ENCODE measurements at regions not wholly inside any gene's neighbourhood (a gene's known extent, or its start where the extent isn't known, plus 50 kb on each side); places are given as distances from the start of the nearest gene placed in this dataset.

DNA sequence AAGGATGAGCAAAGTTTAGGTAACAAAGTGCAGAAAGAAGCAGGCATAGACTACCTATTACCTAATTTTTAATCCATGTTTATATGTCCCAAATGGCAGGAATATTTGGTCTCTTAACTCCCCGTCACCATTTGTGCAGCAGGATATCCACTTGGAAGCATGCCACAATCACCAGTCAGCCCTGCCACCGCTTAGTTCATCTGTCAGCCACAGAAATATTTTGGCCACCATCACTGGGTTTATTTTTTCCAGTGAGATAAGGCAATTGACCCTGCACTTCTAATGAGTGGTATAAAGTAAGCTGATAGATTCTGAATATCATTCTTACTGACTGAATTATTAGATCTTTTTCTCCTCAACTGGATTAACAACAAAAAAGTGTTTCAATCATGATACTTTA is 152.9 kb upstream of the SOX2 start:
- intact Hi-C loops (cut with DNase I; ENCODE audit: low total_unique reads) = no loop called here
- Histone ChIP-seq H3K4me1 (no peaks in the 10 kb centered on the region), H3K4me3 (no peak overlapping the region), H3K36me3 (ENCODE audit: low read depth, missing control alignments) (no peaks in the 10 kb centered on the region), H3K27me3 (no peaks in the 10 kb centered on the region), H3K27ac (no peak overlapping the region), H3K9me3 (no peaks in the 10 kb centered on the region)
- WGBS, 2 donors = 51 to 60% methylated on average over 2 of the region's 2 CpGs
- DNase-seq = no peak
- TF ChIP-seq, protein P1, sequence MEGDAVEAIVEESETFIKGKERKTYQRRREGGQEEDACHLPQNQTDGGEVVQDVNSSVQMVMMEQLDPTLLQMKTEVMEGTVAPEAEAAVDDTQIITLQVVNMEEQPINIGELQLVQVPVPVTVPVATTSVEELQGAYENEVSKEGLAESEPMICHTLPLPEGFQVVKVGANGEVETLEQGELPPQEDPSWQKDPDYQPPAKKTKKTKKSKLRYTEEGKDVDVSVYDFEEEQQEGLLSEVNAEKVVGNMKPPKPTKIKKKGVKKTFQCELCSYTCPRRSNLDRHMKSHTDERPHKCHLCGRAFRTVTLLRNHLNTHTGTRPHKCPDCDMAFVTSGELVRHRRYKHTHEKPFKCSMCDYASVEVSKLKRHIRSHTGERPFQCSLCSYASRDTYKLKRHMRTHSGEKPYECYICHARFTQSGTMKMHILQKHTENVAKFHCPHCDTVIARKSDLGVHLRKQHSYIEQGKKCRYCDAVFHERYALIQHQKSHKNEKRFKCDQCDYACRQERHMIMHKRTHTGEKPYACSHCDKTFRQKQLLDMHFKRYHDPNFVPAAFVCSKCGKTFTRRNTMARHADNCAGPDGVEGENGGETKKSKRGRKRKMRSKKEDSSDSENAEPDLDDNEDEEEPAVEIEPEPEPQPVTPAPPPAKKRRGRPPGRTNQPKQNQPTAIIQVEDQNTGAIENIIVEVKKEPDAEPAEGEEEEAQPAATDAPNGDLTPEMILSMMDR (IDR thresholded peaks at IDR 0.05) = no peak
- no peak for TF ChIP-seq POLR2A (IDR thresholded peaks at IDR 0.05)

DNA sequence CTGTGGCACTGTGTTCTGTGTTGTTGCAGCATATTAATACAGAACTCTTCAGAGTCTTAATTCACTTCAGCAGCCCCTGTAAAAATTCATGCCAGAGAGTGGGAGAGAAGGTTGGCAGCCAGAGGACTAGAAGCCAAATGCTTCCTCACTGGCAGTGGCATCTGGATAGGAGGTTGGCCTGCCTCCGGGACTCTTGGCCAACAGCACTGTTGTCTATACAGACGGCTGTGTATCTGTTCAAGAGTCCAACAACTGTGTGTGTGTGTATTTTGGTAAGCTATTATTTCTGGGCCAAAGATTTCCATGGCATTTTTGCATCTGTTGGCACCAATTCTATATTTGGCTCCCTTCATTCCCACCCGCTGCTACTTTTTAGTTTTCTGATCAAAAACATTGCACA is 156.0 kb upstream of the SOX2 start:
- intact Hi-C loops (cut with DNase I; ENCODE audit: low total_unique reads) = no loop called here
- Histone ChIP-seq H3K4me1 (no peaks in the 10 kb centered on the region), H3K36me3 (ENCODE audit: low read depth, missing control alignments) (no peaks in the 10 kb centered on the region), H3K4me3 (no peak overlapping the region), H3K27ac (no peak overlapping the region), H3K27me3 (no peaks in the 10 kb centered on the region), H3K9me3 (no peaks in the 10 kb centered on the region)
- no peak for TF ChIP-seq POLR2A (IDR thresholded peaks at IDR 0.05)
- WGBS, 2 donors = 78 to 87% methylated on average over 3 of the region's 3 CpGs
- DNase-seq = no peak

DNA sequence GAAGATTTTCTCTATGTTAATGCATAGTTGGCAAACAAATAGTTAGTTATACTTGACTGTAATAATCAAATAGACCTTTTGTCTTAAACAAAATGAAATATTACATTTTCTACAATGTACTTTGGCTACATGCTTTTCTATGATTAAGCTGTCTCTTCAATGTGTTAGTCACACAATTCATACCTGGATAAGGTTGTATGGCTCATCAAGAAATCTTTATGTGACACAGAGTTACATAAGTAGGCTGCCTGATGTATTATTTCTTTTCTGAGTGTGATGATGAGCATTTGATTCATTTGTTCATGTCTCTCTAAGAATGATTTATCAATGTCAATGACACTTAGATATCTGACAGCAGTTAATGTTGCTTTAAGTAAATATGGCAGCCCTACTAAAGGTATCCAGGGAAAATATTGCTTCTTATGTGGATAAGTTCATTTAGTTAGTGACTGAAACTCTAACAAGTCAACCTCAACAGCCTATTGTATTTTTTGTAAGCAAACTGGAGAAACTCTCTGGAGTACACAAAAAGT is 157.4 kb upstream of the SOX2 start:
- TF ChIP-seq, protein P1 (IDR thresholded peaks at IDR 0.05) = no peak
- TF ChIP-seq POLR2A (IDR thresholded peaks at IDR 0.05) = no peak
- no peaks in the 10 kb centered on the region for H3K27me3 ChIP-seq
- H3K4me1 ChIP-seq = no peaks in the 10 kb centered on the region
- intact Hi-C loops (cut with DNase I; ENCODE audit: low total_unique reads) = no loop called here
- no peaks in the 10 kb centered on the region for H3K9me3 ChIP-seq
- no peaks in the 10 kb centered on the region for H3K36me3 ChIP-seq (ENCODE audit: low read depth, missing control alignments)
- no peak overlapping the region for H3K27ac ChIP-seq
- no peak overlapping the region for H3K4me3 ChIP-seq
- DNase-seq = no peak

DNA sequence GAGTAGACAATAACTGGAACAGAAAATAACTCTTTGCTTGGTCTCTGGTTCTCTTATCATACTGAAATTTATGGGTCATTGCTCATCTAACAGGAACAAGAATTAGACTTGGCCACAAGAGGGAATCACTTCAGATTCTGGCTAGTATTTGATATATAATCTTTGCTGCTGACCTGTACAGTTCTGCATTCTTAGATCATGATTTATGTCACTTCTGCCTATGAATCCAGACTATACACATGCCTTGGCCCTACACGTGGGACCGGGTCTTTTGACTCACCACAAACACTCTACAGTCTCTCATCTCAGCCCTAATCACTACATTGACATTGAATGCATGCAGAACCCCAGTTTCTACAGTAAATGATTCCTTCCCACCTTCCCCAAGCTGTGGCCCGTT is 162.5 kb upstream of the SOX2 start:
- Histone ChIP-seq H3K27me3 (no peaks in the 10 kb centered on the region), H3K4me1 (no peaks in the 10 kb centered on the region), H3K4me3 (no peak overlapping the region), H3K27ac (no peak overlapping the region), H3K9me3 (no peaks in the 10 kb centered on the region), H3K36me3 (ENCODE audit: low read depth, missing control alignments) (no peaks in the 10 kb centered on the region)
- intact Hi-C loops (cut with DNase I; ENCODE audit: low total_unique reads) = no loop called here
- 61 to 78% methylated on average over 3 of the region's 3 CpGs for WGBS, 2 donors
- DNase-seq = no peak
- TF ChIP-seq, protein P1 (IDR thresholded peaks at IDR 0.05) = no peak
- no peak for TF ChIP-seq POLR2A (IDR thresholded peaks at IDR 0.05)

DNA sequence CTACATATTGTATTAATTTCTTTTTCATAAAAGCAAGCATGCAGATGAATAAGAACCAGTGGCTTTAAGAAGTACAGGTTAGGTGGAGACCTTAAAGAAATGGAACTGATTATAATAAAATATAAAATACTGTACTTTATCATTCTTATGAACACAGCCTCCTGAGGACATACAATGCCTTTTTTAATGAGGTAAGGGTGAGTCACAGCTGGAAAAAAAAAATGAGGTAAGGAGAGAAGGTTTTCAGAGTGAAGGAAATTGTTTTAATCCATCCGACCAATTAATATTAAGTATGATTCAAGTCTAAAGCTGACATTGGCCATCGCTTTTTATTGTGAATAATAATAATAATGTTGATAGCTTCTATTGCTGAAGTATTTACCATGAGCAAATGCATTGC is 170.3 kb upstream of the SOX2 start:
- H3K9me3 ChIP-seq = no peaks in the 10 kb centered on the region
- H3K27me3 ChIP-seq = no peaks in the 10 kb centered on the region
- no peak overlapping the region for H3K4me3 ChIP-seq
- intact Hi-C loops (cut with DNase I; ENCODE audit: low total_unique reads) = no loop called here
- WGBS, 2 donors = 84 to 99% methylated on average over 2 of the region's 2 CpGs
- H3K36me3 ChIP-seq (ENCODE audit: low read depth, missing control alignments) = no peaks in the 10 kb centered on the region
- H3K4me1 ChIP-seq = no peaks in the 10 kb centered on the region
- DNase-seq = no peak
- no peak overlapping the region for H3K27ac ChIP-seq
- TF ChIP-seq, protein P1 (IDR thresholded peaks at IDR 0.05) = no peak
- no peak for TF ChIP-seq POLR2A (IDR thresholded peaks at IDR 0.05)

Data from testis (tissue), 2 donors.